Smooth muscle cell (in vitro differentiated cells): ENCODE measurements at regions not wholly inside any gene's neighbourhood (a gene's known extent, or its start where the extent isn't known, plus 50 kb on each side); places are given as distances from the start of the nearest gene placed in this dataset.

Experiments
- DNase-seq: peaks from one replicate; lab custom pipeline; 2025; ENCODE audit not compliant: unreplicated experiment; lab: John Stamatoyannopoulos, UW
- H2AFZ ChIP-seq: fragments of 200-600 bp; sonication (generic); 2 replicates; pipeline ENCODE4 v1.6.0; 2016; ENCODE audit warnings: antibody characterized with exemption, low read depth, mild to moderate bottlenecking
- H3F3A ChIP-seq: fragments of 200-600 bp; sonication (generic); 2 replicates; pipeline ENCODE4 v1.6.0; 2017; ENCODE audit warnings: antibody characterized with exemption, low read depth
- H3K27ac ChIP-seq: fragments of 200-600 bp; sonication (generic); 2 replicates; pipeline ENCODE4 v1.5.1; 2016; ENCODE audit warnings: low read depth, mild to moderate bottlenecking
- H3K27me3 ChIP-seq: fragments of 200-600 bp; sonication (generic); 2 replicates; pipeline ENCODE4 v1.6.1; 2016; ENCODE audit warnings: low read depth, mild to moderate bottlenecking
- H3K36me3 ChIP-seq: fragments of 200-600 bp; sonication (generic); 2 replicates; pipeline ENCODE4 v1.5.1; 2016; ENCODE audit warnings: low read depth
- H3K4me1 ChIP-seq: fragments of 200-600 bp; sonication (generic); 2 replicates; pipeline ENCODE4 v1.5.1; 2016; ENCODE audit warnings: low read depth
- H3K4me2 ChIP-seq: fragments of 200-600 bp; sonication (generic); 2 replicates; pipeline ENCODE4 v1.6.0; 2016; ENCODE audit warnings: mild to moderate bottlenecking
- H3K4me3 ChIP-seq: fragments of 200-600 bp; sonication (generic); 2 replicates; pipeline ENCODE4 v1.5.1; 2016; ENCODE audit warnings: mild to moderate bottlenecking
- H3K79me2 ChIP-seq: fragments of 200-600 bp; sonication (generic); 2 replicates; pipeline ENCODE4 v1.6.0; 2016; ENCODE audit warnings: low read depth, mild to moderate bottlenecking
- H3K9ac ChIP-seq: fragments of 200-600 bp; sonication (generic); 2 replicates; pipeline ENCODE4 v1.6.0; 2016; ENCODE audit warnings: low read depth
- H3K9me3 ChIP-seq: fragments of 200-600 bp; sonication (generic); replicated peaks from 2 replicates; pipeline ENCODE4 v1.5.1; 2016; ENCODE audit warnings: low read depth
- H4K20me1 ChIP-seq: fragments of 200-600 bp; sonication (generic); 2 replicates; pipeline ENCODE4 v1.6.0; 2016; ENCODE audit warnings: low read depth
- CTCF ChIP-seq: fragments of 200-600 bp; sonication (generic); IDR thresholded peaks from 2 replicates; pipeline ENCODE4 v1.5.1; 2017; ENCODE audit warnings: borderline replicate concordance, mild to moderate bottlenecking, antibody characterized with exemption; ENCODE audit not compliant: insufficient read depth, poor library complexity, severe bottlenecking
- WGBS: methylation state at CpG from one replicate; pipeline ENCODE4 v1.1.7; 2016; ENCODE audit warnings: low lambda C conversion rate; 5-methylcytosine and 5-hydroxymethylcytosine counted together

DNA sequence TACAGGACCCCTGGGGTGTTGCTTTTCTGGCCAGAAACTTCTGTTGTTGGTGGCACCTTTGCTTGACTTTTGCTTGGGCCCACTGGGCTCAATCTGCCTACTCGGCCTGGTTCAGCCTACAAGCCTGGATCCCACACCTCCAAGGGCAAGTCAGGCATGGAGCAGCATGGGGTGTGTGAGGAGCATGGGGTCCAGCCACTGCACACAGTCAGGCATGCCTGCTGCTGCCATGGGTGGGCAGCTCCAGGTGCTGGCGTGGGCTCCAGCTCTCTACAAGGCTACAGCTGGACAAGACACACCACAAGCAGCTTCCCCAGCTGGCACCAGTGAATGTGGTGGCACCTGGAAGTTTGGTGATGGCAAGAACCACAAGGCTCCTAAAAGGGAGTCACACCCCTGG lies 1683.1 kb upstream of the ADGRL3 start:
- whole genome bisulfite sequencing: 85% methylated on average over 2 of the region's 2 CpGs
- Histone ChIP-seq H3F3A (no peaks in the 10 kb centered on the region), H3K4me3 (no peak overlapping the region), H4K20me1 (no peaks in the 10 kb centered on the region), H3K4me1 (no peaks in the 10 kb centered on the region), H2AFZ (no peak overlapping the region), H3K9me3 (no peaks in the 10 kb centered on the region), H3K79me2 (no peaks in the 10 kb centered on the region), H3K27ac (no peak overlapping the region), H3K27me3 (peaks cover 12% of the 10 kb centered on the region), H3K9ac (no peak overlapping the region), H3K36me3 (no peaks in the 10 kb centered on the region), H3K4me2 (no peak overlapping the region)
- no peak for DNase-seq
- TF ChIP-seq CTCF: no peak

DNA sequence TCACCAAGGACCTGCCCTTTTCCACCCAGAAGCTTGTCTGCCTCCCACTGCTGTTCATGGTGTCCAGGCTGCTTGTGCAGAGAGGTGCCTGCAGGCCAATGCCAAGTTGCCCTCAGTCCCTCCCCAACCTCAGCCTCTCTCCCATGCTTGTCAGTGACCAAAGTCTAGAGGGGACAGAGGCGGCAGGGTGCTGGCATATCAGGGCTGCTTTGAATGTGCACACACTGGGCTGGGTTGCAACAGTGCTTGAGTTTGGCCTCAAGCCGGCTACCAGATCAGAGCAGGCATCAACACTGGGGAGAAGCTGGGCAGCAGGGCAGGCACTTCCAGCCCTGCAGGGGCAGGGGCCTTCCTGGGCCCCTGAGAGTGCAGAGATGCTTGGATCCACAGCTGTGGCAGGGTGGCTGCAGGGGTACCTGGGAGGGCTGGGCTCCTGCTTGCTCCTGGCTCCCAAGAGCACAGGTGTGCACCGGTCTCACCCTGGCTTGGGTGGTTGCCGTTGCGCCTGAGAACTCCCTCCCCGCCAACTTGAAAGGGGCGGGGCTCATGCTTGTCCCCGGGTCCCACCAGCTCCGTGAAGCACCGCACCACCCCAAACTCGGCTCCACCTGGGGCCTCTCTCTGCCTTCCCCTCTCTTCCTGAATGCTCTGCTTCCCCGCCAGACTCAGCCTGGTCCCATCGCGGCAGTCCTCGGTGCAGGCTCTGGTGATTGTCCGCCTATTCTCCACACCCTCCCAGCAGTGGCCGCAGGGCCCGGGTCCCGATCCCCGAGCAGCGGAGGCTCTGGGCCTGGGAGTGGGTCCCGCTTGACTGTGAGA lies 1681.9 kb upstream of the ADGRL3 start:
- no peak overlapping the region for H3K9ac ChIP-seq
- WGBS: 79% methylated on average over 16 of the region's 22 CpGs
- peaks cover 12% of the 10 kb centered on the region for H3K27me3 ChIP-seq
- TF ChIP-seq CTCF: no peak
- H3K9me3 ChIP-seq: no peaks in the 10 kb centered on the region
- no peak overlapping the region for H2AFZ ChIP-seq
- H3K27ac ChIP-seq: no peak overlapping the region
- no peaks in the 10 kb centered on the region for H3K36me3 ChIP-seq
- H3K79me2 ChIP-seq: no peaks in the 10 kb centered on the region
- H3K4me3 ChIP-seq: no peak overlapping the region
- peak overlapping the region; percentile 17 for H3K4me2 ChIP-seq
- H3K4me1 ChIP-seq: no peaks in the 10 kb centered on the region
- DNase-seq: no peak
- H4K20me1 ChIP-seq: no peaks in the 10 kb centered on the region
- no peaks in the 10 kb centered on the region for H3F3A ChIP-seq

DNA sequence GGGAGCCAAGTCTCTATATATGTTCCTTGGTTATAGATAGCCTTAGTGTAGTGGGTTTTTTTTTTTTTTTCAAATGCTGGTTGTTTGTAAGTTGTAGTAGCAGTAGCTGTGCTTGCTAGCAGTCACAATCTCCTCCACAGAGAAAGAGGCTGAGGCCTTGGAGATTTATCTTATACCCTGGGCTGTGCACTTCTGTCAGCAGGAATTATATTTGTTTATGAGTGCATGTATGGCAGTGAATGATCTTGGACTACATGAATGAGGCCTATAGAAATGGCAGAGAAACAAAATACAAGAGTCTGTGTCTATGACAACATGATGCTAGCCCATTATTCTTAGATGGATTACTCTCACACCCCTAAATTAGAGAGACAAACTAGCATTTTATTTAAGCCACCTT lies 1674.2 kb upstream of the ADGRL3 start:
- DNase-seq: no peak
- Histone ChIP-seq H3K27me3 (no peaks in the 10 kb centered on the region), H2AFZ (no peak overlapping the region), H4K20me1 (no peaks in the 10 kb centered on the region), H3F3A (no peaks in the 10 kb centered on the region), H3K9ac (no peak overlapping the region), H3K4me3 (no peak overlapping the region), H3K79me2 (no peaks in the 10 kb centered on the region), H3K4me2 (no peak overlapping the region), H3K4me1 (no peaks in the 10 kb centered on the region), H3K36me3 (no peaks in the 10 kb centered on the region), H3K9me3 (no peaks in the 10 kb centered on the region), H3K27ac (no peak overlapping the region)
- no peak for TF ChIP-seq CTCF

- Histone ChIP-seq H4K20me1 (no peaks in the 10 kb centered on the region), H3K4me1 (no peaks in the 10 kb centered on the region), H3K4me2 (peak overlapping the region; percentile 5), H2AFZ (no peak overlapping the region), H3K27ac (no peak overlapping the region), H3K79me2 (no peaks in the 10 kb centered on the region), H3K27me3 (no peaks in the 10 kb centered on the region), H3K9ac (no peak overlapping the region), H3F3A (peaks cover 11% of the 10 kb centered on the region), H3K36me3 (no peaks in the 10 kb centered on the region), H3K9me3 (no peaks in the 10 kb centered on the region), H3K4me3 (no peak overlapping the region)
- no peak for DNase-seq
- TF ChIP-seq CTCF: no peak
- 20% methylated on average over 1 of the region's 1 CpG for WGBS
Measured at GRCh38 chr4:59535541-59535940, 1664.6 kb upstream of the ADGRL3 start.
